CD4-positive, alpha-beta T cell treated with Interleukin-2 at 100 ng/mL for 4 hours (primary cell): ENCODE measurements at regions not wholly inside any gene's neighbourhood (a gene's known extent, or its start where the extent isn't known, plus 50 kb on each side); places are given as distances from the start of the nearest gene placed in this dataset.

Experiments
- DNase-seq: peaks from one replicate; pipeline ENCODE4 v3.0.0-alpha.2; 2020; ENCODE audit warnings: low spot score

DNA sequence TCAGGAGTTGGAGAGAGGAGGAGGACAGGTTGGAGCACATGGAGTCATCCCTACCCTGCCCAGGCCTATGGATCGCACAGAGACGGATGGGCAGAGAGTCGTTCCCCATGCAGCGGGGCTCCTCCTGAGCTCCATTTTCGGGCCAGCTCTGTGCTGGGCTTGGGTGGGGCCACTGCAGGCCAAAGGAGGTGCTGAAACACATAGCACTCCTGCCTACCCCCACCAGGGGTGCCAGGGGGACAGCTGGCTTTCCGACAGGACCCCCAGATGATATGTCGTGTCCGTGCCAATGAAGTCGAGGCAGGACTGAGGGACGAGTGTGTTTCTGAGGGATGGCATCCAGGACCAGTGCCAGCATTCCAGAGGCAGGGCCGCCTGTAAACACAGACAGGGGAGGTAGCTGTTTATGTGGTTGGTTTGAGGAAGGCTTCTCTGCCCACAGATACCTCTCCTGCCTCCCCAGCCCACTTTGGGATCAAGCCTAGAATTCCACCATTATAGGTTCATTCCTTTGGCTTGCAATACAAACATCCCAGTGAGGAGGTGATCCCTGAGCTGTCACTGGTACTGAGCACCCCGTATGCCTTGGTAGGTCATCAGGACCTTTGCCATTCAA, 116.6 kb downstream of the GLI2 start:
- DNase-seq, result no peak

DNA sequence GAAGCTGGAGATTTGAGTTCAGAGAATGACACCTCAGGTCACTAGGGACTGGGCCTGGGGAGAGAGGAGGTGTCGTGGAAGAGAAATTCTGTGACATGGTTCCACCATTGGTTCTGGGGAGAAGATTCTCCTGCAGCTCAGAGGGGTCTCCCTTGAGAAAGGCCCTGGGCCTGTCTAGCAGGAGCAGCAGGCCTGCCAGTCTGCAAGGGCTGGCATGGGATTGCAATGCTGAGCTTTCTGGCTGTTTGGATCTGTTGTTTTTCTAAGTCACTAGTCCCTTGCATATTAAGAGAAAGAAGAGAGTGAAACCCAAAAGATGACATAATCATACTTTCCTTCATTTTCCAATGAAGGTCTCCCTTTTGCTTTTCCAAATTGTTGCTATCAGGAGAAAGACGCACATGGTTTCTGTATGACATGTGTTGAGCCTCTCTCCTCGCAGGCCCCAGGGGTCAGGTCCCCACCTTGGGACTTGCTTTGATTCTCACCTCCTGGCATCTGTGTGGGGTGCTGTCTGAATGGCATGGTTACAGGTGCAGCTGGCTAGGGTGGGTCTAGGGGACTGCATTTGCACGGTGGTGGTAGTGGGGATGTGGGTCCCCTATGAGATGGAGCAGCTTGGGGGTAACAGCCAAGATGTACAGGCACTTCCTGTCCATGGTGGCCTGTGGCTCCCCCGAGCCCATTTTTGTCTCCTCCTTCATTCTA, 117.8 kb downstream of the GLI2 start:
- DNase-seq, result no peak

DNA sequence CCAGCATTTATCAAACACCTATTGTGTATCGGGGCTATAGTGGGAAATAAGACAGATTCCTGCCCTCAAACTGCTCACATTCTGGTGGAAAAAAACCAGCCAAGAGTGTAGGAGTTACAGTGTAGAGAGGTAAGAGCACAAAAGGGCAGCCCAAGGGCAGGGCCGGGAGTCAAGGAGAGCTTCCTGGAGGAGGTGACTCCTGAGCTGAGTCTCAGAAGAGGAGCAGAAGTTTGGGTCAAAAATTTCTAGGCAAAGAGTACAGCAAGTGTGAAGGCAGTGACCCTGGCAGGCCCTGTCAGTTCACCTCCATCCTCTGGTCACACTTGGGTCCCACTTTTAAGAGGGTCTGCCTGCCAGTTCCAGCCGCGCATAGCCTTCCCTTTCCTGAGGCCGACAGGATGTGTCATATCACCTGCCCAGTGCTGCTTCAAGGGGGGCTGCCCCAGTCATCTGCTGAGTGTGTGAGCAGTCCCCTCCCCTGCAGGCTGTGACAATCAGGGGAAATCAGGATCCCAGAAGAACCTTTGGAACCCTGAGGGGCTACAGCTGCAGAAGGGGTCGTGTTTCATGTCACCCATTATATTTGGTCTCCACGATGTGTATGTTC, 118.4 kb downstream of the GLI2 start:
- no peak for DNase-seq

DNA sequence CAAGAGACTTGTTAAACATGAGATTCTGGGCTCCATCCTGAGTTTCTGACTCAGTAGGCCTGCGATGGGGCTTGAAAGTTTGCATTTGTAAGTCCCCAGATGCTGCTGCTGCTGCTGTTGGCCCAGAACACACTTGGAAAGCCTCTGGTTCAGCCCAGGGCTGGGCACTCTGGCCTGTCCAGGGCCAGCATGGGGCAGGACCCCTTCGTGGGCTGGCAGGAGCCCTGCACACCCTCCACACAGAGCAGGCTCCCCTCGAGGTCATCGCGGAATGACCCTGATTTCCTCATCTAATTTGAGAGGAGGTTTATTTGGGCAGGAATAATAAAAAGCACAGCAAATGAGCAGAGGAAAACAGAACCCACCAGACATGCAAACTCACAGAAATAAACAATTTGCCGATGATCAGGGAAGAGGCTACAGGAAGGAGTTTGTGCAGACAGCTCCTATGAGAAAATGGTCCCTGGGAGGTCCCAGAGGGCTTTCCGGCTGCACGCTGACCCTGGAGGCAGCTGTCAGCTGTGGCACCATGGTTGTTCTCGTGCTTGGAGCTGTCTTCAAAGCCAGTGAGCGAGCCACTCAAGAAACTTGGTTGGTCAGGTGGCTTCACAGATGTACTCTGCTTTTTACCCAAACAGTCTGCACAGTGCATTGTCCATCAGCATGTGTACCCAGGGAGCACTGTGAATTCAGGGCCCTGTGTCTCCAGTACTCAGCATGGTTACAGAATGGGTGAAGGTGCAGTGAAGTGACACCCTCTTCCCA, 119.3 kb downstream of the GLI2 start:
- DNase-seq, result no peak

DNA sequence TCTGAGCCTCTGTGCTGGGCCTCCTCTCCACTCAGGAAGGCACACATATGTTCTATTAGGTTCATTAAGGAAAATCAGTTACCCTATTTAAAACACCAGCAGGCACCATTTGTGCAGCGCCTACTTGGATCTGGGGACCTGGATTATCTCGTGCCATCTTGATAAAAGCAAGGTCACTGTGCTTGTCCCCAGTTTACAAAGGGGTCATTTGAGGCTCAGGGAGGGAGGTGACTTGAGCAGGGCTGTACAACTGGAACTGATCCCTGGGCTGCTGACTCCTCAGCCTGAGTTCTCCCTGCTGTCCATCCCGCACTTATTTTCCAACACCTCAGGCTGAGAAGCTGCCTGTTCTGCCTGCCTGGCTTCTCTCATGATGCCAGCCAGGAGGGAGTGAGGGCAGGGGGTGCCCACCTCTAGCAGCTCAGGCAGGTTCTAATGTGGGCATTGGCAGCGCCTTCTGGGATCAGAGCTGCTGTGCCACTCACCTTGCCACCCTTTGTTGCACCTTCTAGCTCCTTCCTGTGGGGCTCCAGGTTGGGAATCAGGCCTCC, 120.3 kb downstream of the GLI2 start:
- DNase-seq, result no peak

DNA sequence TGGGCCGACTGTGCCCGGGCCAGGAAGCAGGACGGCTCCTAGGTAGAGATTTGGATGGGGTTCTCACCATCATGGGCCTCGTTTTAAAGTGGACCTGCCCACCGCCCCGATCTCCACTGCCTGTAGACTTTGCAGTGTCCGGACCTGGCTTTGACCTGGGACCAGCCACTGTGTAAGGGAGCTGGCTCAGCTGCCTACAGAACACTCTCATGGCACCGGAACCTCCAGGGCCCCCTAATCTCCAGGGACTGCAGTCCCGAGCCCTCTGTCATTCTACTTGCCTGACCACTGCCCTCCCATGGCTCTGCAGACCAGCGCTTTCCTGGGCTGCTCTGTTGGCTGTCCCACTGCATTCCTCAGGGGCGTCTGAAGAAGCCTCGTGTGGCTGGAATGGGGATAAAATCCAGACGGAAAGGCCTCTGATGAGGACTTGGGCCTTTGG, 120.8 kb downstream of the GLI2 start:
- no peak for DNase-seq

DNA sequence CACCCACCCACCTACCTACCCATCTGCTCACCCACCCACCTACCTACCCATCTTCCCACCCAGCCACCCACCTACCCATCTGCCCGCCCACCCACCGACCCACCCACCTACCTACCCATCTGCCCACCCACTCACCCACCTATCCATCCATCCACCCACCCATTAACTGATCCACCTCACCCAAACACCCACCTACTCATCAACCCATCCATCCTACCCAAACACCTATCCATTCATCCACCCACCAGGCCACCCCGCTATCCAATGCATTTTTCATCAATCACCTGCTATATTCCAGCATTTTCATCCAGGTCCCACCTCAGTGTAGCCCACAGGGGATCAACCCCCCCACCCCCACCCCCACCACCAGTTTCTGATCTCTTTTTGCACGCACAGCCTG, 121.8 kb downstream of the GLI2 start:
- DNase-seq, result no peak

DNA sequence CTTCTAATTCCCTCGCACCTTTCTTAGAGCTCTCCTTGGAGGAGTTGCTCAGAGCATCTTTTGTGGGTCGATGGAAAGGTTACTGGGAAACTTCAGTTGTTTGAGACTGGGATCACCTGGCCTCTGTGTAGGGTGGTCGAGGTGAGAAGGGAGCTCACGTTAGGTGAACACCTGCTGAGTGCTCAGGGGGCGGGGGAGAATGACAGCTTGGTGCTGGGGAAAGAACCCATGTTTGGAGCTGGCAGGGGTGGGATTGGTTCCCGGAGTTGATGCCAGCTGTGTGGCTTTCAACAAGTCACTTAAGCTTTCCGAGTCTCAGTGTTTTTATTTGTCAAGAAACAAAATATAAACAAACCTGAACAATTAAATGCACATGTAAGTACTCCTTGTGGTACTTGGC, 122.3 kb downstream of the GLI2 start:
- no peak for DNase-seq

DNA sequence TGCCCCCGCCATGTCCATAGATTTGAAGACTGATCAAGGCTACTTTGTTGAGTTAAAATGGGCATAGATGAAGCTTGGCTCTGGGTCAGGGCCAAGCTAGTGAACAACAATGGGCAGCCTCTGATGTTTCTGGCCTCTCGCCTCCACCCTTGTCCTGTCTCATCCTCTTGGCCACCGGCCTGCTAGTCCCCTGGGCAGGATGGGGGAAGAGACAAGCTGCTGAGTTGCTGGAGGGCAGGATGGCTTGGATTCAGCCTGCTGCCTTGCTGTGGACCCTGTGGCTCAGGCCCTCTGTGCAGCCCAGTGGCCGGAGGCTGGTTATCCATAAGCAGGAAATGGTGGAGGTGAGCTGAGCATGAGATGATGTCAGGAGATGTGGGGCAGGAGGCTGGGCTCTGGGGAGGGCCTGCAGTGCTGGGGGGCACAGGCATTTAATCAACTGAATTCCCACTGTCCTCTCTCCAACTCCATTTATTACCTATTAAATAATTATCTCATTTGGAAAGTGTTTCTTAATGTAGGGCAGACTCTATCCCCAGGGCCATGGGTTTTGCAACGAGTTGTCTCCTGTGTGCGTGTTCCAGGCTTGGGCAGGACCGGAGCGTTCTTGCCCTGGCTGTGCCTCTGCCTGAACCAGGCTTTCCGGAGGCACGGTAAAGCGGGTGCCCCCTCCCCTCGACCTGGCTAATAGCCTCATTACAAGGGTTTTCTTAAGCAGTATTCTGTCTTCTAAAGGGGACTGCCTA, 122.9 kb downstream of the GLI2 start:
- no peak for DNase-seq

DNA sequence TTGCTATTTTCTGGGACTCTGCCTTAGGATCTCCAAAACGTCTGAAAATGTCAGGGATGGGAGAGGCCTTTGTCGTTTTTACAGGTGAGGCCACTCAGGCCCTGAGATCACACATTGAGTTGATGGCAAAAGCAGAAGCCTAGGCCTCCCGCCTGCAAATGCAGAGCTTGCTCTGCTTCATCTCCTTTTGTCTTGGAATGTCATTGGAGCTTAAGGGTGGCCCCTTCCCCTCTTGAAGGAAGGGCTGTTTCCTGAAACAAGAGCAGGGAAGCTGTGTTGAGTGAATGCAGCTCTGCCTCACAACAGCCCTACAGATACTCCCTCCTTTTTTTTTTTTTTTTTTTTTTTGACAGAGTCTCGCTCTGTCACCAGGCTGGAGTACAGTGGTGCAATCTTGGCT, 123.5 kb downstream of the GLI2 start:
- DNase-seq, result no peak

DNA sequence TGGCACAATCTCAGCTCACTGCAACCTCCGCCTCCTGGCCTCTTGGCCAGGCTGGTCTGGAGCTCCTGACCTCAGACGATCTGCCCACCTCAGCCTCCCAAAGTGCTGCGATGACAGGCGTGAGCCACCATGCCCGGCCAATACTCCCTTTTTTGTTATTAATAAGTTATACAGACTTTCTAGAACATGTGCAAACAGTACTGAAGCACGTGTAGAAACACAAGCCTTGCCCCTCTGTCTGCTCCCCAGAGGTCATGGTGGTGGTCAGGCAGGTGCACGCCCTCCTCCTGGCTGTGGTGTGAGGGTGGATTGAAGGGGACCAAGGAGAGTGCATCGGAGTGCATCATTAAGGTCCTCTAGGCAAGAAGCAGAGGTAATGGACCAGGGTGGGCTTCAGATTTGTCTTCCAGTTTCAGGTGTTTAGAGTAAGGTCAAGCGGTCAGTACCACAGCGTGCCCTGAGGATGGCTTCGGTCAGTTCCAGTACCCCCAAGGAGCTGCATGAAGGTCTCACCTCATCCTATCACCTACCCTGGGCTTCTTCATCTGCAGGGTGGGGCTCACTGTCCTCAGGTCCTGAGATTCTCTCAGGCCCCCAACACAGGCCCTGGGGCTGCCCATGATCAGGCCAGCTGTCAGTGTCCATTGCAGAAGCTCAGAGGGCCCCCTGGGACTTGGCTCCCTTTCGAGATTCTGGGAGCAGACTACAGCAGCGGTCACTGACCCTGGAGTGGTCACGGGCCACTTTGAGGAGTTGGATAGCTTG, 124.3 kb downstream of the GLI2 start:
- DNase-seq, result no peak

DNA sequence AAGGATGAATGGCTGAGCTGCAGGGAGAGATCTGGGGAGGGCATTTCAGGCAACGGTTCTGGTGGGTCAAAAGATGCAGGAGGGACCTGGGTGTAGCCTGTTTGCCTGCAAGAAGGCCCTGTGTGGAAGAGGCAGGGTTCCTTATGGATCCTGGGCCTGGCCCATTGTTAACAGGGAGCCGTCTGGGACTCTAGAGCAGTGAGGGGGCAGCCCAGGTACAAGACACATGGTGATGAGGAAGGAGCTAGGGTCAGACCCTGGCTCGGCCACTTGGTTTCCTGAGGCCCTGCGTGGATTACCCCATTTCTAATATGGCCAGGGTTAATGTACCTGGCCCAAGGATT, 124.9 kb downstream of the GLI2 start:
- no peak for DNase-seq

DNA sequence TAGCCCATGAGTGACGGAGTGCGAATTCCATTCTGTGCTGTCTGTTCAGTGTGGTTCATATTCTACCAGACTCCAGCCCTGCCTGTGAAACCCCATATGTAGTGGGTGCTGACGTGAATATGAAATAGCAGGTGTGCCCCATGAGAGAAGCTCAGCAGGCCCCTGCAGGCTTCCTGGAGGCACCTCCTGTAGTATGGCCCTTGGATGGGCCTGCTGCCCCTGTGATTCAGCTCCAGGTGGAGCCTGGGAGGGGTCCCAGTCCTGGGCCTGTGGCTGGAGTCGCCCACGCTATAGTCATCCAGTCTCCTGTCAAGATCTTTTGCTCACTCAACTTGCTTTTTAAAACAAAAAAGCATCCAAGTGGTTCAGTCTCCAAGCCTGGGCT, 125.5 kb downstream of the GLI2 start:
- DNase-seq, result no peak

DNA sequence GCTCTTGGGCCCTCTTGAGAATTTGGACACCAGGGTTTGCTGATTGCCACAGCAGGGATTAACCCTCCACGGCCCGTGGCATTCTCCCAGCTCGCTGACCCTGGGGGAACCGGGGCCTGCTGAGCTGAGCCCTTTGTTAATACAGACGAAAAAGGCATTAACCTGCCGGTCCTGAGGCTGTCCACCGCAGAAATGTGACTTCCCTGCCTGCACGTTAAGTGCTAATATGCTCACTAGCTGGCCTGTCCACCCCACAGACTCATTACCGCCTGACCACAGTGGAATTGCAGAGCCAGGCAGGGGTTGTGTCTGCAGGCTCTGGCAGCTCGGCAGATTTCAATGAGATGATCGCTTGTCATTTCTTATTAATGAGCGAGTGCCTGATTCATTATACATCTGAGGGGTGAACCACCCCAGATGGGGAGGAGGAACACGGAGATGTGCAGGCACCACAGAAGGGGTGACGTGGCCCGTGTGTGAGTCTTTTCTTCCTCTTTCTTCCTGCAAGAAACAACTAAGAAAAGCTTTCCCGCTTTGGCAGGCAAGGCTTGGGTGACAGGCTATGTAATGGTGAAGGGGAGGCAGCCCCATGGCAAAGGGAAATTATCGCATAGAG, 126.0 kb downstream of the GLI2 start:
- DNase-seq, result no peak

DNA sequence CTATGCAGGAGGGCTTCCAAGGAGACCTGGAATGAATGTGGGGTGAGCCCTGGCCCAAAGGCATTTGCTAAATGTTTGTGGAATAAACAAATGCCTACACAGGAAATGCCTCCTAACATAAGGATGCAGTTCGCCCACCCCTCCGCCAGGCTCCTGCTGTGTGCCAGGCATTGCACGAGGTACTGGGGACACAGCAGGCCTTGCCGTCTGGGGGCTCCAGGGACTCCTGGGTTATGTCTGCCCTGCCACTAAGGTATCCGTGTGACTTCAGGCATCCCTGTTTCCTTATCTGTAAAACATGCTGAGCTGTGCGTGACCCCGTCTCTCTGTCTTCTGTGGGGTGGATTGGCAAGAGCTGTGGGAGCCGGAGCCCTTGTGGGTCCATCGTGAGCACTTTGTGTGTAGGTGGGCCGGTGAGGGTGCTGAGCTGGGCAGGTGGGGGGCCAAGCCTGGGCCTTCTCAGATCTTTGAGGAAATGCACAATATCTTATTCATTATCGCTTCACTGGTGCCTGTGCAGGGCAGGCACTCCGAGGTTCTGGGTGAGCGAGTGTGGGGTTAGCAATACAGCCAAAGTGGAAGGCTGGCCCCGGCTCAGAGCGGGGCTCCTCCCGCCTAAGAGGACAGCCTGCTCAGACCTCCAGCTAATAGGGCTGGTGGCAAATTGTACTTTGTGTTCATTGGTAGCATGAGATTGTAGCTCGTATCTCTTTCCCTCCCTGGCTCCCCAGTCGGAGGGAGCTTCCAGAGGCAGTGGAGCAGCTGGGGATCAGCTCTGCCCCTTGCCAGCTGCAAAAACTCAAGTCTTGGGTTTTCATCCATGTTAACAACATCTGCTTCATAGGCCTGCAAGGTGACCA, 126.8 kb downstream of the GLI2 start:
- no peak for DNase-seq

DNA sequence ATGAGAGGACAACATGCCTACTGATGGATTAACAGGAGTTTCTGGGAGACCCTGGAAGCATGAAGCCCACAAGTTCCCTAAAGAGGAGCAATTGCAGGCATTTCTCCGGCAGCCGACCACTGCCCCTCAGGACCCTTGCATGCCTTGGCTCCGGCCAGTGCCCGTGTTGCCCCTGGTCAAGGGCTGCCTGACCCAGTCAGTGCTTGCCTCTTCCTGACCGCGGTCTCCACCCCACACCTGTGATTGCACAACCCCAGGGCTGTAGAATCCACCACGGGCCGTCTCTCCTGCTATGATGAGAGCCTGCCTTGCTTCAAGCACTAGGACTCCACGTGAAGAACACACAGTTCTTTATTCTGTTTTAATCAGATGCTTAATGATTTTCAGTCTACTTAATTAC, 127.5 kb downstream of the GLI2 start:
- no peak for DNase-seq

DNA sequence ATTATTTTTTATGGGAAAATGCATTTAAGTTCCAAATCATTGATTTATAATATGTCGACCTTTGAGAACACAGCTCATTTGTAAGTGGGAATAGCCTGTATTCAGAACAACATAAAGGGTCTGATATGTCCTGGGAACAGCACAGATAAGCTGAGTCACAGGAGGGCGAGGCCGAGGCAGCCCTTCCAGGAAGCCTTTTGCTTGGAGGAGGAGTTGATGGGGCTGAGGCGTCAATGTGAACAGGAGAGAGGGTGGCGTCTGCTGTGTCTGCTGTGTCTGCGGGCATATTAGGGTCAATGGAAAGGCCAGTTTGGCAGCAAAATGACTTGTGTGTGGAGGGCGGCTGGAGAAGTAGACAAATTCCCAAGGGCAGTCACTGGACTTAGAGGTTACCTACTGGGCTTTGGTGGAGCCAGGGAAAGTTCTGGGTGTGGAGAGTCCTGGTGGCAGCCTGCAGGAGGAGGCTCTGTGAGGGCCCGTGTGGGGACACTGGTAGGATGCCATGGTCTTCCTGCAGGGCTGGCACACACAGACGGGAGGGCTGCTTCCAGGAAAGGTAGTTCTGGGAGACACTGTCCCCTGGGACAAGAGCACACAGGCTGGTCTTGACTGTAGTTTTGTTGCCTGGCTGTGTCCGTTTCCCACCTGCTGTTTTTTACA, 128.1 kb downstream of the GLI2 start:
- no peak for DNase-seq

DNA sequence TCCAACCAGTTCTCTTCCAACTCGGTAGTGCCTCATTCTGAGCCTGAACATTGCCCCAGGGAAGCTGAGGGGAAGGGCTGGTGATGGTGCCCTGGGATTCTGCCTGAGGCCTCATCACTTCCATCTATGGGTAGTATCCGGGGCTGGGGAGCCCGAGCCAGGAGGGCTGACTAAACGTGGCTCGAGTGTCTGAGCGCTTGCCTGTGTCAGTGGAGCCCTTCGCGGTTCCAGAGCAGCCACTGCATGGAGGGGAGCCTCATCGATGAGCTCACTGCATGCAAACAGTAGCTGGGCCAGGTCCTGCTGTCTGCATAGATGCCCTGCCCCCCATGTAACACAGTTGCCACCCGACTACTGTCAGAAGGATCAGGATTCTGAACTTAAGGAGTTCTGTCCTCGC, 129.3 kb downstream of the GLI2 start:
- DNase-seq, result no peak

DNA sequence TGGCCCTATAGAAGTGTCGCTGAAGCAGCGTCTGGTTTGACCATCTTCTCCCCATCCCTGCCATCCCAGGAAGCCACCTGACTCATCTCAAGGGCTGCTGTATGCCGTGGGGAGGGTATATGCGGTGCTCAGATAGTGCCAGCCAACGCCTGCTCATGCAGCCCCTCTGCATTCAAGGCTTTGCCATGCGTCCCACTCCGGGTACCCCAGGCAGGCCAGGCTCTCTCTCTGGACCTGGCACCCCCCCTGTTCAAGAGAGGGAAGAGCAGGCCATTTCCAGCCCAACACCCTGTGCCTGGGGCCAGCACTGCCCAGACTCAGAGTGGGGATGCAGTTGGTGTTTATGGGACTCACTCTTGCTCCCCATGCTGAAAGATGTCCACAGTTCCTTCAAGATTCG, 130.0 kb downstream of the GLI2 start:
- no peak for DNase-seq
